ENCODE measurements at regions not wholly inside any gene's neighbourhood (a gene's known extent, or its start where the extent isn't known, plus 50 kb on each side); places are given as distances from the start of the nearest gene placed in this dataset.

DNA sequence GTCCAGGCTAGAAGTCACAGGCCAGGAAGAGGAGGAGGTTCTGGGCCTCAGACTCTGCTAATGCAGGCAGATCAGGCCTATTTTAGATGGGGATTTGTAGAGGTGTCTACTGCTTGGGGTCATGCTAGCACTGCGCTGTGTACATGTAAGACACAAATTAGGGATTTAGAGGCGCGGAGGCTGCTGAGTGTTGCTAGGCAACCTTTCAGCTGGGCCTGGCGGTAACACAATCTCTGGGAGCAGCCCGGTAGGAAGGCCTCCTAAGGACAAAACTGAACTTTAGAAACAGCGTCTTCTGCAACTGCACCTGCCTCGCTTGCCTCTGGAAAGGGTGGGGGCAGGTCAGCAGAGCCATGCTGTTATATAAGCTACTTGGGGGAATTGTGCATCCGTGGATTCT lies 147.9 kb downstream of the MACROH2A1 start:
- no peak for TF ChIP-seq FOXP2 (optimal IDR thresholded peaks at IDR 0.05; ENCODE audit: control extremely low read depth, extremely low read length, insufficient read depth)
- no peak for TF ChIP-seq POLR2AphosphoS5 (IDR thresholded peaks at IDR 0.05; ENCODE audit: borderline replicate concordance, low read depth, low read length)

All from SK-N-MC (cell line).